UCSD-AML1 (cell line): ENCODE measurements at regions not wholly inside any gene's neighbourhood (a gene's known extent, or its start where the extent isn't known, plus 50 kb on each side); places are given as distances from the start of the nearest gene placed in this dataset.
"Not testable (repeated sequence)": the region's sequence is repeated elsewhere in the genome, so short reads cannot be mapped to it uniquely, and the experiment has no call there.

Source experiments
- DNase-seq: peaks from one replicate; lab custom pipeline; 2025; ENCODE audit not compliant: unreplicated experiment; lab: John Stamatoyannopoulos, UW

GRCh38 chr2:122266636-122267035 is 511.2 kb downstream of the TSN start:
- DNase-seq, result no peak

GRCh38 chr2:122267947-122268346 is 512.5 kb downstream of the TSN start:
- DNase-seq, result no peak

- no peak for DNase-seq
Measured at GRCh38 chr2:122273785-122274419, 518.5 kb downstream of the TSN start.

- no peak for DNase-seq
Measured at GRCh38 chr2:122277956-122278355, 522.5 kb downstream of the TSN start.

- no peak for DNase-seq
Measured at GRCh38 chr2:122300758-122301157, 545.3 kb downstream of the TSN start.

- no peak for DNase-seq
Measured at GRCh38 chr2:122307763-122308162, 552.3 kb downstream of the TSN start.

GRCh38 chr2:122315306-122315705 is 559.9 kb downstream of the TSN start:
- DNase-seq, result no peak

GRCh38 chr2:122319539-122320132 is 564.2 kb downstream of the TSN start:
- DNase-seq, result no peak

GRCh38 chr2:122322815-122323214 is 567.4 kb downstream of the TSN start:
- no peak for DNase-seq

- no peak for DNase-seq
Measured at GRCh38 chr2:122323927-122324326, 568.5 kb downstream of the TSN start.

GRCh38 chr2:122326471-122326870 is 571.0 kb downstream of the TSN start:
- no peak for DNase-seq

GRCh38 chr2:122328816-122329215 is 573.4 kb downstream of the TSN start:
- no peak for DNase-seq

GRCh38 chr2:122329278-122329677 is 573.8 kb downstream of the TSN start:
- no peak for DNase-seq

- DNase-seq, result no peak
Measured at GRCh38 chr2:122333932-122334331, 578.5 kb downstream of the TSN start.

- DNase-seq, result no peak
Measured at GRCh38 chr2:122338000-122338399, 582.5 kb downstream of the TSN start.

GRCh38 chr2:122340246-122340645 is 584.8 kb downstream of the TSN start:
- no peak for DNase-seq

- DNase-seq, result no peak
Measured at GRCh38 chr2:122341007-122341406, 585.6 kb downstream of the TSN start.

- DNase-seq, result not testable (repeated sequence)
Measured at GRCh38 chr2:122352151-122352550, 596.7 kb downstream of the TSN start.

- no peak for DNase-seq
Measured at GRCh38 chr2:122357998-122358397, 602.5 kb downstream of the TSN start.

GRCh38 chr2:122358729-122359128 is 603.3 kb downstream of the TSN start:
- no peak for DNase-seq

- no peak for DNase-seq
Measured at GRCh38 chr2:122363885-122364284, 608.4 kb downstream of the TSN start.

GRCh38 chr2:122366427-122366826 is 611.0 kb downstream of the TSN start:
- no peak for DNase-seq
